ENCODE measurements at regions not wholly inside any gene's neighbourhood (a gene's known extent, or its start where the extent isn't known, plus 50 kb on each side); places are given as distances from the start of the nearest gene placed in this dataset.

DNA sequence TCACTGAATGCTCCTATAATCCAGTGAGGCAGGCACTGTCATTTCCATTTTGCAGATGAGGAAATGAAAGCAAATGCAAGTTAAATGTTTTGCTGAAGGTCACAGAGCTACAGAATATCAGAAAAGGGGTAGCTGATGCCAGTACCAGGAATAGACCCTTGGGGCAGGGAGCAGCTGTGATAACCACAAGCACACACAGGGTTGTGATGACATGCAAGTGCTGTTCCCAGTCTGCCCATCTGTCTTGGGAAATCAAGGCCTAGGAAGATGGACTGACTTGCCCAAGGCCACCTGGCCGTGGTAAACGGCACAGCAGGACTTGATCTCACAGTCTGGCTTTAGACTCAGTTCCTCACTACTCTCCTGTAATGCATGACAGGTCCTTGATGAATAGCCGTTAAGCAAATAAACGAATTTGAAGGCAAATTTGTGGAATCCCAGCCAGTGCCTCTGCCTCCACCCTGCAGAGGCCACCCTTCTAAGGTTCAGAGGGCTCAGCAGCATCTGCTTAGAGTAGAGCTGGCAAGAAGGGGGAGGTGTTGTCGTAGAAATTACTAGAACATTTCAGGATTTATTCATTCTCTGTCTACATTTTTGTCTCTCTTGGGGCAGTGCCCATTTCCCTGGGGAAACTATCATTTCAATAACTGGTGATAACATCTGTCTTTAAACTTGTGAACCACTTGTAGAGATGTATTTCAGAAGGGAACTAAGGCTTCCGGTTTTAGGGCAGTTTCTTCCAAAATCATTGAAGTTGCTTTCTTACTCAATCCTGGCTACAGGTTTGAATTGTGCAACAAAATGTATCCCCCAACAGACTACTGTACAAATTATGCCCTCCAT is 53.2 kb upstream of the MRPS6 start:
- TF ChIP-seq, protein P1, sequence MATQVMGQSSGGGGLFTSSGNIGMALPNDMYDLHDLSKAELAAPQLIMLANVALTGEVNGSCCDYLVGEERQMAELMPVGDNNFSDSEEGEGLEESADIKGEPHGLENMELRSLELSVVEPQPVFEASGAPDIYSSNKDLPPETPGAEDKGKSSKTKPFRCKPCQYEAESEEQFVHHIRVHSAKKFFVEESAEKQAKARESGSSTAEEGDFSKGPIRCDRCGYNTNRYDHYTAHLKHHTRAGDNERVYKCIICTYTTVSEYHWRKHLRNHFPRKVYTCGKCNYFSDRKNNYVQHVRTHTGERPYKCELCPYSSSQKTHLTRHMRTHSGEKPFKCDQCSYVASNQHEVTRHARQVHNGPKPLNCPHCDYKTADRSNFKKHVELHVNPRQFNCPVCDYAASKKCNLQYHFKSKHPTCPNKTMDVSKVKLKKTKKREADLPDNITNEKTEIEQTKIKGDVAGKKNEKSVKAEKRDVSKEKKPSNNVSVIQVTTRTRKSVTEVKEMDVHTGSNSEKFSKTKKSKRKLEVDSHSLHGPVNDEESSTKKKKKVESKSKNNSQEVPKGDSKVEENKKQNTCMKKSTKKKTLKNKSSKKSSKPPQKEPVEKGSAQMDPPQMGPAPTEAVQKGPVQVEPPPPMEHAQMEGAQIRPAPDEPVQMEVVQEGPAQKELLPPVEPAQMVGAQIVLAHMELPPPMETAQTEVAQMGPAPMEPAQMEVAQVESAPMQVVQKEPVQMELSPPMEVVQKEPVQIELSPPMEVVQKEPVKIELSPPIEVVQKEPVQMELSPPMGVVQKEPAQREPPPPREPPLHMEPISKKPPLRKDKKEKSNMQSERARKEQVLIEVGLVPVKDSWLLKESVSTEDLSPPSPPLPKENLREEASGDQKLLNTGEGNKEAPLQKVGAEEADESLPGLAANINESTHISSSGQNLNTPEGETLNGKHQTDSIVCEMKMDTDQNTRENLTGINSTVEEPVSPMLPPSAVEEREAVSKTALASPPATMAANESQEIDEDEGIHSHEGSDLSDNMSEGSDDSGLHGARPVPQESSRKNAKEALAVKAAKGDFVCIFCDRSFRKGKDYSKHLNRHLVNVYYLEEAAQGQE (IDR thresholded peaks at IDR 0.05; ENCODE audit: unreplicated experiment), result no peak
- TF ChIP-seq, protein P2, sequence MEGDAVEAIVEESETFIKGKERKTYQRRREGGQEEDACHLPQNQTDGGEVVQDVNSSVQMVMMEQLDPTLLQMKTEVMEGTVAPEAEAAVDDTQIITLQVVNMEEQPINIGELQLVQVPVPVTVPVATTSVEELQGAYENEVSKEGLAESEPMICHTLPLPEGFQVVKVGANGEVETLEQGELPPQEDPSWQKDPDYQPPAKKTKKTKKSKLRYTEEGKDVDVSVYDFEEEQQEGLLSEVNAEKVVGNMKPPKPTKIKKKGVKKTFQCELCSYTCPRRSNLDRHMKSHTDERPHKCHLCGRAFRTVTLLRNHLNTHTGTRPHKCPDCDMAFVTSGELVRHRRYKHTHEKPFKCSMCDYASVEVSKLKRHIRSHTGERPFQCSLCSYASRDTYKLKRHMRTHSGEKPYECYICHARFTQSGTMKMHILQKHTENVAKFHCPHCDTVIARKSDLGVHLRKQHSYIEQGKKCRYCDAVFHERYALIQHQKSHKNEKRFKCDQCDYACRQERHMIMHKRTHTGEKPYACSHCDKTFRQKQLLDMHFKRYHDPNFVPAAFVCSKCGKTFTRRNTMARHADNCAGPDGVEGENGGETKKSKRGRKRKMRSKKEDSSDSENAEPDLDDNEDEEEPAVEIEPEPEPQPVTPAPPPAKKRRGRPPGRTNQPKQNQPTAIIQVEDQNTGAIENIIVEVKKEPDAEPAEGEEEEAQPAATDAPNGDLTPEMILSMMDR (conservative IDR thresholded peaks at IDR 0.05; ENCODE audit: low read depth in 2 of 2), result no peak
- TF ChIP-seq EZH2 (IDR thresholded peaks at IDR 0.05; ENCODE audit: low read depth, unreplicated experiment) (no peak), EZH2phosphoT487 (IDR thresholded peaks at IDR 0.05; ENCODE audit: unreplicated experiment) (no peak), CREB1 (CRISPR knock-in tag; IDR thresholded peaks at IDR 0.05; ENCODE audit: low read depth) (no peak)

Measured in GM23338 (cell line).